Muscle of leg (tissue), 3 donors: ENCODE measurements at regions not wholly inside any gene's neighbourhood (a gene's known extent, or its start where the extent isn't known, plus 50 kb on each side); places are given as distances from the start of the nearest gene placed in this dataset.
"Not testable (repeated sequence)": the region's sequence is repeated elsewhere in the genome, so short reads cannot be mapped to it uniquely, and the experiment has no call there.

ENCODE experiments used
- DNase-seq: peaks from one replicate; pipeline ENCODE4 v3.0.0; 2013
- H3K27ac ChIP-seq: one replicate; pipeline ENCODE4 v1.5.1; 2013; ENCODE audit warnings: mild to moderate bottlenecking, low read length, control low read depth
- H3K27me3 ChIP-seq: one replicate; pipeline ENCODE4 v1.6.1; 2013; ENCODE audit warnings: low read length; ENCODE audit not compliant: control insufficient read depth, insufficient read depth
- H3K36me3 ChIP-seq: one replicate; pipeline ENCODE4 v1.6.1; 2013; ENCODE audit warnings: low read length; ENCODE audit not compliant: control insufficient read depth, insufficient read depth
- H3K4me1 ChIP-seq: one replicate; pipeline ENCODE4 v1.6.1; 2013; ENCODE audit warnings: low read length; ENCODE audit not compliant: control insufficient read depth, insufficient read depth
- H3K4me3 ChIP-seq: one replicate; pipeline ENCODE4 v1.5.1; 2013; ENCODE audit warnings: low read length, control low read depth
- H3K9me3 ChIP-seq: replicated peaks from 2 replicates; pipeline ENCODE4 v1.6.1; 2013; ENCODE audit warnings: low read depth, low read length; ENCODE audit not compliant: control insufficient read depth
- WGBS: methylation state at CpG from one replicate; pipeline ENCODE4 v1.1.5; 2013; ENCODE audit warnings: missing lambda C conversion rate; ENCODE audit not compliant: insufficient coverage; 5-methylcytosine and 5-hydroxymethylcytosine counted together

- H3K27ac ChIP-seq = no peak overlapping the region
- no peaks in the 10 kb centered on the region for H3K4me1 ChIP-seq
- no peaks in the 10 kb centered on the region for H3K27me3 ChIP-seq
- no CpG with 5 or more reads among the region's 5 CpGs for WGBS
- no peak overlapping the region for H3K4me3 ChIP-seq
- no peaks in the 10 kb centered on the region for H3K36me3 ChIP-seq
- no peak for DNase-seq
- peaks cover 3% of the 10 kb centered on the region for H3K9me3 ChIP-seq
These were observed 381.1 kb downstream of the IPO8 start for GRCh38 chr12:30314506-30315100.

DNA sequence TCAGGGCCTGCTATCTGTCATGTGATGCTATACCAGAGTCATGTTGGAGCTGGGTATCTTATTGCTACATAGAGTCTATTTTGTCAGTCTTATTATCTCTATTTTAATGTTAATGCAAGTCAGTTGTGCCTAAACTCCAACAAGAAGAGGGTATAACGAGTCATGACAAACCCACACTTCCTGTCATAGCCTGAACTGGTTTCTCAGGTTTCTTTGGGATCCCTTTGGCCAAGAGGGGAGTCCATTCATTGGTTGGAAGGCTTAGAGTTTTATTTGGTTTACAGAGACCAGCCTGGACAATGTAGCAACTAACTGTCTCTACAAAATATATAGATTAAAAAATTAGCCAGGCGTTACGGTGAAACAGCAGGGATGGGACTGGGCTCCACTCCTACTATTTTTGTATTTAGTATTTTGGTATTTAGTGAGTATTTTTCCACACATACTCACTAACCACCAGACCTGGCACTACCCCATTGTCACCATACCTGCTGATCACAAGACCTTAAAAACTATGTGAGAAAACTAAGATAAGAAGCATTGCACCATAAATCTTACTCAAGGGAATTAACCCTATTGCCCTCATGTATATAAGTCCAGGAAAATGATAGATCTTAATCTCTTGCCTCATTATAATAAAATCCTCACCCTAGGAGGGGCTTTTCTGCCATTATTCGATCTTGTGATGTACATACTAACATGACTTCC, 387.5 kb downstream of the IPO8 start:
- no peaks in the 10 kb centered on the region for H3K36me3 ChIP-seq
- WGBS = 83% methylated on average over 1 of the region's 4 CpGs
- H3K9me3 ChIP-seq = peaks cover 3% of the 10 kb centered on the region
- H3K4me1 ChIP-seq = no peaks in the 10 kb centered on the region
- H3K27me3 ChIP-seq = no peaks in the 10 kb centered on the region
- H3K4me3 ChIP-seq = no peak overlapping the region
- no peak overlapping the region for H3K27ac ChIP-seq
- no peak for DNase-seq

DNA sequence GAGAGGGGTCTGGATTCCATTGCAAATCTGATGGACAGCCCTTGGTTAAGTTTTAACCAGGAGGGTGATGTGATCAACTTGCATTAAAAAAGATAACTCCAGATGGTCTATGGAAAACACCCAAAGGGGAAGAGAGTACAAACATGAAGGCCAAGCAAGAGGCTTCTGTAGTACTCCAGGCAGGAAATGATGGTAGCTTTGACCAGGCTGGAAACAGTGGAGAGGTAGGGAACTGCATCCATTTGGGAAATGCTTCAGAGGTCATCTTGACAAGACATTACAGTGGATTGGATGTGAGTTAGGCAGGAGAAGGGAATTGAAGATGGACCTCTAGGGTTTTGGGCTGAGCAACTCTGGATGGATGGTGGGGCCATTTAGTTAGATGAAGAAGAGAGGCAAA, 391.1 kb downstream of the IPO8 start:
- Histone ChIP-seq H3K9me3 (no peaks in the 10 kb centered on the region), H3K4me3 (no peak overlapping the region), H3K27me3 (no peaks in the 10 kb centered on the region), H3K36me3 (no peaks in the 10 kb centered on the region), H3K4me1 (no peaks in the 10 kb centered on the region), H3K27ac (no peak overlapping the region)
- DNase-seq = no peak

DNA sequence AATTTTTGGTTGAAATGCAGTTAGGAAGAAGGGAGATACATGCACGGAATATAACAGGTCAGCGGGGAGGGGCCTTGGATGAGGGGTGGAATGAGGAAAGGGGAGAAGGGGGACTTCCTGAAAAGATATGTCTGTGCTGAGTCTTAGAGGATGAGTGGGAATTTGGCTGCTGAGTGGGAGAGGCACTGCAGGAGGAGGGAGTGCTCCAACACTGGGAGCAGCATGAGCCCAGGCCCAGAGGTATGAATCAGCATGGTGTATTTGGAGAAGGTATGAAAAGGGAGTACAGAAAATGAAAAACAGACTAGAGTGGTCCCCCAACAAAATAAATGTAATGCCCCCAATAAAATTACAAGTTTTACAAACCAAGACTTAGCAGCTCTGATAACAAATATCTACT, 394.4 kb downstream of the IPO8 start:
- no peak overlapping the region for H3K27ac ChIP-seq
- DNase-seq = no peak
- H3K36me3 ChIP-seq = no peaks in the 10 kb centered on the region
- no peaks in the 10 kb centered on the region for H3K27me3 ChIP-seq
- 71% methylated on average over 2 of the region's 2 CpGs for WGBS
- no peaks in the 10 kb centered on the region for H3K9me3 ChIP-seq
- no peak overlapping the region for H3K4me3 ChIP-seq
- peaks cover 3% of the 10 kb centered on the region for H3K4me1 ChIP-seq

DNA sequence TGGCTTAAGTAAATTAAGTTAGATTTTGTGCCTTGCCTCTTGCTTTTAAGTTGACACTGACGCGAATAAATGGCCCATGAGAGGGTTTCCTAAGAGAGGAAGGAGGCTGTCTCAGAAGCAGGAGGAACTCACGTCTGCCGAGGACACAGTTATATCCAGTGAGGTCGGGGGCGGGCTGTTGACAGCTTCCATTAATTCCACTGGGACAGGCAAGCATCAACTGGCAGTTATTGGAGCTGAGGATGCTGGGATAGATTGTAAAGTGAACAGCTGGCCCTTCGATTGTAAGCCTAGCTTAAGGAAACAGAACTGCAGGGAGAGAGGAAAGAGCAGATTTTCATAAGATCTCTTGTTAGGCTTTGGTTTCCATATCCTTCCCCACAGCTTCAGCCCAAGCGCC, 399.2 kb downstream of the IPO8 start:
- Histone ChIP-seq H3K27ac (no peak overlapping the region), H3K4me3 (no peak overlapping the region), H3K36me3 (no peaks in the 10 kb centered on the region), H3K9me3 (no peaks in the 10 kb centered on the region), H3K27me3 (no peaks in the 10 kb centered on the region), H3K4me1 (peaks cover 3% of the 10 kb centered on the region)
- DNase-seq = peak; percentile 44
- WGBS = 27% methylated on average over 6 of the region's 8 CpGs

- H3K4me3 ChIP-seq = no peak overlapping the region
- H3K9me3 ChIP-seq = no peaks in the 10 kb centered on the region
- no peak overlapping the region for H3K27ac ChIP-seq
- H3K27me3 ChIP-seq = no peaks in the 10 kb centered on the region
- no CpG with 5 or more reads among the region's 1 CpG for WGBS
- DNase-seq = peak; percentile 31
- H3K4me1 ChIP-seq = no peaks in the 10 kb centered on the region
- no peaks in the 10 kb centered on the region for H3K36me3 ChIP-seq
These were observed 409.2 kb downstream of the IPO8 start for GRCh38 chr12:30286345-30286926.

GRCh38 chr12:30278401-30278800, 417.3 kb downstream of the IPO8 start:
- H3K27me3 ChIP-seq = no peaks in the 10 kb centered on the region

GRCh38 chr12:30272515-30272914, 423.2 kb downstream of the IPO8 start:
- H3K27ac ChIP-seq, H3K36me3 ChIP-seq, H3K27me3 ChIP-seq, H3K9me3 ChIP-seq, H3K4me3 ChIP-seq, DNase-seq, H3K4me1 ChIP-seq: not testable (repeated sequence)
- WGBS = no CpG with 5 or more reads among the region's 1 CpG

More at GRCh38 chr12:30278401-30278800, 417.3 kb downstream of the IPO8 start:
- H3K4me1 ChIP-seq = no peaks in the 10 kb centered on the region
- no peak for DNase-seq
- no peak overlapping the region for H3K27ac ChIP-seq
- H3K36me3 ChIP-seq = no peaks in the 10 kb centered on the region
- no peak overlapping the region for H3K4me3 ChIP-seq
- no peaks in the 10 kb centered on the region for H3K9me3 ChIP-seq

DNA sequence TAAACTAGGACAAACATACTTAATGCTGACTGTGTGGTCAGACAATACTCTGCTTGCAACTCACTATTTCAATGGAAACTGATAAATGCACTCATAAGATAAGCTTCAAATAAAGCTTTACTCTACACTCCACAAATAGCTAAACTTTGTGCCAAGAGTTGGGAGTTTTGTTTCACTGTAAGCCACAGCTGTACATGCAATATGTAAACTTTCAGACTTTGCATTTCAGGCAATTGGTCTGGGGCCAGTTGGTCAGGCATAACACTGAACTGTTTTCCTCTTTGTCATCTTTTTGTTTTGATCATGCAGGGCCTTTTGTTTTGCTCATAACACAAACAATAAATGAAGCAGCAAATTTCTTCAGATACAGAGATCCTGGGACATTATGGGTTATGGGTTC, 426.2 kb downstream of the IPO8 start:
- no peak overlapping the region for H3K4me3 ChIP-seq

GRCh38 chr12:30268041-30268440, 427.6 kb downstream of the IPO8 start:
- Histone ChIP-seq H3K4me1 (no peaks in the 10 kb centered on the region), H3K36me3 (no peaks in the 10 kb centered on the region), H3K27me3 (no peaks in the 10 kb centered on the region), H3K9me3 (peaks cover 10% of the 10 kb centered on the region), H3K4me3 (no peak overlapping the region), H3K27ac (no peak overlapping the region)
- peak; percentile 57 for DNase-seq
- WGBS = 50% methylated on average over 1 of the region's 2 CpGs

More for the DNA sequence above, 426.2 kb downstream of the IPO8 start:
- H3K9me3 ChIP-seq = peaks cover 10% of the 10 kb centered on the region
- no peaks in the 10 kb centered on the region for H3K36me3 ChIP-seq
- H3K4me1 ChIP-seq = no peaks in the 10 kb centered on the region
- peak; percentile 79 for DNase-seq
- no peak overlapping the region for H3K27ac ChIP-seq
- H3K27me3 ChIP-seq = no peaks in the 10 kb centered on the region
